ENCODE measurements at regions not wholly inside any gene's neighbourhood (a gene's known extent, or its start where the extent isn't known, plus 50 kb on each side); places are given as distances from the start of the nearest gene placed in this dataset.

GRCh38 chr18:1050012-1050657 lies 145.5 kb downstream of the ADCYAP1 start:
- TF ChIP-seq CTCF (IDR thresholded peaks at IDR 0.05; ENCODE audit: low read depth, low read length) (no peak), POLR2A (IDR thresholded peaks at IDR 0.05; ENCODE audit: extremely low read depth, insufficient read length) (no peak)
